SK-N-SH treated with all-trans-retinoic acid at 6 μM for 48 hours (cell line): ENCODE measurements at regions not wholly inside any gene's neighbourhood (a gene's known extent, or its start where the extent isn't known, plus 50 kb on each side); places are given as distances from the start of the nearest gene placed in this dataset.

ENCODE experiments used
- ATAC-seq: fragments of 200-7000 bp; cut with Tn5 transposase; 3 replicates; pipeline ENCODE4 v1.9.1; 2020; ENCODE audit warnings: mild to moderate bottlenecking, moderate library complexity
- ARNTL ChIP-seq: fragments of 450-650 bp; formaldehyde crosslinking; IDR thresholded peaks from 2 replicates; pipeline ENCODE4 v1.5.0; 2020; ENCODE audit warnings: low read depth, mild to moderate bottlenecking, moderate library complexity, borderline replicate concordance
- CSDC2 ChIP-seq: fragments of 250-450 bp; sonication (Bioruptor Pico); IDR thresholded peaks from 2 replicates; pipeline ENCODE4 v1.5.0; 2020; ENCODE audit warnings: mild to moderate bottlenecking, moderate library complexity
- CSRNP3 ChIP-seq: fragments of 250-450 bp; sonication (Bioruptor Pico); IDR thresholded peaks from 2 replicates; pipeline ENCODE4 v1.5.1; 2021; ENCODE audit warnings: mild to moderate bottlenecking, moderate library complexity
- ESRRG ChIP-seq: fragments of 250-450 bp; sonication (Bioruptor Pico); IDR thresholded peaks from 2 replicates; pipeline ENCODE4 v1.6.1; 2021; ENCODE audit warnings: mild to moderate bottlenecking
- GLIS3 ChIP-seq: fragments of 250-450 bp; sonication (Bioruptor Pico); IDR thresholded peaks from 2 replicates; pipeline ENCODE4 v1.5.0; 2020; ENCODE audit warnings: mild to moderate bottlenecking, moderate library complexity
- OSR1 ChIP-seq: fragments of 250-450 bp; sonication (Bioruptor Pico); IDR thresholded peaks from 2 replicates; pipeline ENCODE4 v1.8.0; 2022; ENCODE audit warnings: moderate library complexity, mild to moderate bottlenecking, inconsistent platforms
- PPARA ChIP-seq: fragments of 250-450 bp; sonication (Bioruptor Pico); IDR thresholded peaks from 2 replicates; pipeline ENCODE4 v1.5.0; 2020; ENCODE audit warnings: mild to moderate bottlenecking, borderline replicate concordance
- RARB ChIP-seq: fragments of 250-450 bp; sonication (Bioruptor Pico); IDR thresholded peaks from 2 replicates; pipeline ENCODE4 v1.8.0; 2021; ENCODE audit warnings: mild to moderate bottlenecking, moderate library complexity
- SNAI2 ChIP-seq: fragments of 250-450 bp; sonication (Bioruptor Pico); IDR thresholded peaks from 2 replicates; pipeline ENCODE4 v1.5.0; 2020; ENCODE audit warnings: mild to moderate bottlenecking, moderate library complexity
- TCF4 ChIP-seq: fragments of 250-450 bp; sonication (Bioruptor Pico); IDR thresholded peaks from 2 replicates; pipeline ENCODE4 v1.8.0; 2021; ENCODE audit warnings: mild to moderate bottlenecking, moderate library complexity, borderline replicate concordance
- TOX ChIP-seq: fragments of 250-450 bp; sonication (Bioruptor Pico); IDR thresholded peaks from 2 replicates; pipeline ENCODE4 v1.8.0; 2021; ENCODE audit warnings: mild to moderate bottlenecking, moderate library complexity, borderline replicate concordance
- ZFP3 ChIP-seq: fragments of 250-450 bp; sonication (Bioruptor Pico); IDR thresholded peaks from 2 replicates; pipeline ENCODE4 v1.5.0; 2020; ENCODE audit warnings: mild to moderate bottlenecking, moderate library complexity
- ZFP30 ChIP-seq: fragments of 450-650 bp; formaldehyde crosslinking; IDR thresholded peaks from 2 replicates; pipeline ENCODE4 v1.5.0; 2022; ENCODE audit warnings: mild to moderate bottlenecking, moderate library complexity
- ZNF565 ChIP-seq: fragments of 450-650 bp; formaldehyde crosslinking; conservative IDR thresholded peaks from 2 replicates; pipeline ENCODE4 v1.5.0; 2020; ENCODE audit warnings: low read depth, mild to moderate bottlenecking, moderate library complexity
- ZNF70 ChIP-seq: fragments of 450-650 bp; formaldehyde crosslinking; IDR thresholded peaks from 2 replicates; pipeline ENCODE4 v1.5.0; 2020; ENCODE audit warnings: mild to moderate bottlenecking, moderate library complexity
- ZNF8 ChIP-seq: fragments of 450-650 bp; formaldehyde crosslinking; IDR thresholded peaks from 2 replicates; pipeline ENCODE4 v1.5.0; 2020; ENCODE audit warnings: mild to moderate bottlenecking, moderate library complexity
- TF ChIP-seq, protein P1 (sequence below): fragments of 250-450 bp; sonication (Bioruptor Pico); IDR thresholded peaks from 2 replicates; pipeline ENCODE4 v1.8.0; 2021; ENCODE audit warnings: low read depth, mild to moderate bottlenecking, moderate library complexity, borderline replicate concordance
- TF ChIP-seq, protein P2 (sequence below): fragments of 250-450 bp; sonication (Bioruptor Pico); IDR thresholded peaks from 2 replicates; pipeline ENCODE4 v1.5.1; 2020; ENCODE audit warnings: low read depth, mild to moderate bottlenecking, moderate library complexity
- TF ChIP-seq, protein P3 (sequence below): fragments of 250-450 bp; sonication (Bioruptor Pico); IDR thresholded peaks from 2 replicates; pipeline ENCODE4 v1.5.0; 2020; ENCODE audit warnings: mild to moderate bottlenecking, moderate library complexity

DNA sequence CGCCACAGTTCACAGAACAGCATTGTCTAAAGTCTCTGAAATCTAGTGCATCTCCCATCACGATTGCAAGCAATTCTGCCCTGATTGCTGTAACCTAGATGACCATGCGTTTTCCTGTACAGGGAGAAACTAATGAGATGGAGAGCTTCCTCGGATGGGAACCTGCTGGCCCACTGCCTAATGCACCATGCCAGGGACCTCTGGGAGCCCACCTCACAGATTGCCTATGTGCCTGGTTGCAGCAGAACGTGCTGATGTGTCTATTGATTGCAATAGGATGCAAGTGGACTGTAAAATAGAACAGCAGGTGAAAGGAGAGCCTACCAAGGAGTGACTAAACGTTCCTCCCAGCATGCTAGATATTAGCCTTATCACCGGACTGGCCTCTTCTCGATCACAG is 141.0 kb upstream of the RAB12 start:
- ATAC-seq, result no peak
- TF ChIP-seq GLIS3 (CRISPR knock-in tag) (no peak), ZFP3 (CRISPR knock-in tag) (no peak), ZNF8 (CRISPR knock-in tag) (no peak), CSDC2 (CRISPR knock-in tag) (no peak), CSRNP3 (CRISPR knock-in tag) (no peak), PPARA (CRISPR knock-in tag) (no peak), ZNF565 (CRISPR knock-in tag) (no peak)
- TF ChIP-seq, protein P1, sequence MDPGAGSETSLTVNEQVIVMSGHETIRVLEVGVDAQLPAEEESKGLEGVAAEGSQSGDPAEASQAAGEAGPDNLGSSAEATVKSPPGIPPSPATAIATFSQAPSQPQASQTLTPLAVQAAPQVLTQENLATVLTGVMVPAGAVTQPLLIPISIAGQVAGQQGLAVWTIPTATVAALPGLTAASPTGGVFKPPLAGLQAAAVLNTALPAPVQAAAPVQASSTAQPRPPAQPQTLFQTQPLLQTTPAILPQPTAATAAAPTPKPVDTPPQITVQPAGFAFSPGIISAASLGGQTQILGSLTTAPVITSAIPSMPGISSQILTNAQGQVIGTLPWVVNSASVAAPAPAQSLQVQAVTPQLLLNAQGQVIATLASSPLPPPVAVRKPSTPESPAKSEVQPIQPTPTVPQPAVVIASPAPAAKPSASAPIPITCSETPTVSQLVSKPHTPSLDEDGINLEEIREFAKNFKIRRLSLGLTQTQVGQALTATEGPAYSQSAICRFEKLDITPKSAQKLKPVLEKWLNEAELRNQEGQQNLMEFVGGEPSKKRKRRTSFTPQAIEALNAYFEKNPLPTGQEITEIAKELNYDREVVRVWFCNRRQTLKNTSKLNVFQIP (CRISPR knock-in tag), result no peak

GRCh38 chr18:8468921-8469335 is 140.3 kb upstream of the RAB12 start:
- TF ChIP-seq SNAI2 (CRISPR knock-in tag) (no peak), ESRRG (CRISPR knock-in tag) (no peak), CSRNP3 (CRISPR knock-in tag) (no peak), TOX (CRISPR knock-in tag) (no peak), ZFP3 (CRISPR knock-in tag) (no peak), OSR1 (CRISPR knock-in tag) (no peak), RARB (CRISPR knock-in tag) (no peak), PPARA (CRISPR knock-in tag) (no peak)
- TF ChIP-seq, protein P1 (CRISPR knock-in tag), result no peak
- TF ChIP-seq, protein P2, sequence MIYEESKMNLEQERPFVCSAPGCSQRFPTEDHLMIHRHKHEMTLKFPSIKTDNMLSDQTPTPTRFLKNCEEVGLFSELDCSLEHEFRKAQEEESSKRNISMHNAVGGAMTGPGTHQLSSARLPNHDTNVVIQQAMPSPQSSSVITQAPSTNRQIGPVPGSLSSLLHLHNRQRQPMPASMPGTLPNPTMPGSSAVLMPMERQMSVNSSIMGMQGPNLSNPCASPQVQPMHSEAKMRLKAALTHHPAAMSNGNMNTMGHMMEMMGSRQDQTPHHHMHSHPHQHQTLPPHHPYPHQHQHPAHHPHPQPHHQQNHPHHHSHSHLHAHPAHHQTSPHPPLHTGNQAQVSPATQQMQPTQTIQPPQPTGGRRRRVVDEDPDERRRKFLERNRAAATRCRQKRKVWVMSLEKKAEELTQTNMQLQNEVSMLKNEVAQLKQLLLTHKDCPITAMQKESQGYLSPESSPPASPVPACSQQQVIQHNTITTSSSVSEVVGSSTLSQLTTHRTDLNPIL (CRISPR knock-in tag), result no peak

DNA sequence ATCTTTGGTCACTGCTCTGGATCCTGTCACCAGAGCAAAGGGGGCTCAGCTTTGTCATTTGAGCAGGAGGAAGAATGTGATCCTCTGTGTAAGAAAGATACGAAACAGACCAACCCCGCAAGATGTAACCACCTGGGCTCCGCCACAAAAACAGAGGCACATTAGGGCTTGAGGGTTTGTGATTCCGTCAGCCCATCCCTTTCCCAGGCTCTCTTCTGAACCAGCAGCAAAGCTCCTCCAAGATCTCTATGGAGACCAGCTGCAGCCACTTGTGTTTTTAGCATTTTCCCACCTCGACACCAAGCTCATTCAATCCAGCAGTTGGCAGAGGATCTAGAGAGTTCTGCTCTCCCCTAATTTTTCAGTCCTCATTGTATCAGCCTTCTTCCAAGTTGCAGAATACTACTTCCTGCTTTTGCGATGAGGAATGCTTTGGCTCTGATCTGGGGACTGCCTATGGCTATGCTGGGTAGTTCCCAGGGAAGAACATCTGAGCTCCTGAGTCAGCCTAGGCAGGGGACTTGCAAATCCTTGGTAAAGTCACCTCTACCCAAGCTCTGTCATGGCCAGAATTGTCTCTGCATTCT is 139.6 kb upstream of the RAB12 start:
- ATAC-seq, result no peak
- no peak for TF ChIP-seq TCF4 (CRISPR knock-in tag)
- no peak for TF ChIP-seq ARNTL
- TF ChIP-seq ZNF565 (CRISPR knock-in tag), result no peak
- TF ChIP-seq ZFP3 (CRISPR knock-in tag), result no peak
- TF ChIP-seq ZNF70 (CRISPR knock-in tag), result no peak

More at GRCh38 chr18:8468921-8469335, 140.3 kb upstream of the RAB12 start:
- ATAC-seq, result no peak

- ATAC-seq, result no peak
- TF ChIP-seq RARB (CRISPR knock-in tag) (no peak), PPARA (CRISPR knock-in tag) (no peak), TCF4 (CRISPR knock-in tag) (no peak), GLIS3 (CRISPR knock-in tag) (no peak), ARNTL (no peak), ZNF8 (CRISPR knock-in tag) (no peak), CSRNP3 (CRISPR knock-in tag) (no peak), ZFP30 (CRISPR knock-in tag) (no peak), ESRRG (CRISPR knock-in tag) (no peak)
- TF ChIP-seq, protein P2 (CRISPR knock-in tag), result no peak
- TF ChIP-seq, protein P3, sequence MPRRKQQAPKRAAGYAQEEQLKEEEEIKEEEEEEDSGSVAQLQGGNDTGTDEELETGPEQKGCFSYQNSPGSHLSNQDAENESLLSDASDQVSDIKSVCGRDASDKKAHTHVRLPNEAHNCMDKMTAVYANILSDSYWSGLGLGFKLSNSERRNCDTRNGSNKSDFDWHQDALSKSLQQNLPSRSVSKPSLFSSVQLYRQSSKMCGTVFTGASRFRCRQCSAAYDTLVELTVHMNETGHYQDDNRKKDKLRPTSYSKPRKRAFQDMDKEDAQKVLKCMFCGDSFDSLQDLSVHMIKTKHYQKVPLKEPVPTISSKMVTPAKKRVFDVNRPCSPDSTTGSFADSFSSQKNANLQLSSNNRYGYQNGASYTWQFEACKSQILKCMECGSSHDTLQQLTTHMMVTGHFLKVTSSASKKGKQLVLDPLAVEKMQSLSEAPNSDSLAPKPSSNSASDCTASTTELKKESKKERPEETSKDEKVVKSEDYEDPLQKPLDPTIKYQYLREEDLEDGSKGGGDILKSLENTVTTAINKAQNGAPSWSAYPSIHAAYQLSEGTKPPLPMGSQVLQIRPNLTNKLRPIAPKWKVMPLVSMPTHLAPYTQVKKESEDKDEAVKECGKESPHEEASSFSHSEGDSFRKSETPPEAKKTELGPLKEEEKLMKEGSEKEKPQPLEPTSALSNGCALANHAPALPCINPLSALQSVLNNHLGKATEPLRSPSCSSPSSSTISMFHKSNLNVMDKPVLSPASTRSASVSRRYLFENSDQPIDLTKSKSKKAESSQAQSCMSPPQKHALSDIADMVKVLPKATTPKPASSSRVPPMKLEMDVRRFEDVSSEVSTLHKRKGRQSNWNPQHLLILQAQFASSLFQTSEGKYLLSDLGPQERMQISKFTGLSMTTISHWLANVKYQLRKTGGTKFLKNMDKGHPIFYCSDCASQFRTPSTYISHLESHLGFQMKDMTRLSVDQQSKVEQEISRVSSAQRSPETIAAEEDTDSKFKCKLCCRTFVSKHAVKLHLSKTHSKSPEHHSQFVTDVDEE (CRISPR knock-in tag), result no peak
These were observed 137.9 kb upstream of the RAB12 start for GRCh38 chr18:8471372-8471771.
